HG02759 (cell line): ENCODE measurements at regions not wholly inside any gene's neighbourhood (a gene's known extent, or its start where the extent isn't known, plus 50 kb on each side); places are given as distances from the start of the nearest gene placed in this dataset.
"Not testable (repeated sequence)": the region's sequence is repeated elsewhere in the genome, so short reads cannot be mapped to it uniquely, and the experiment has no call there.

Source experiments
- ATAC-seq: cut with Tn5 transposase; IDR thresholded peaks from one replicate; pipeline ENCODE4 v1.9.1; 2021; ENCODE audit warnings: mild to moderate bottlenecking, moderate library complexity; ENCODE audit not compliant: unreplicated experiment

DNA sequence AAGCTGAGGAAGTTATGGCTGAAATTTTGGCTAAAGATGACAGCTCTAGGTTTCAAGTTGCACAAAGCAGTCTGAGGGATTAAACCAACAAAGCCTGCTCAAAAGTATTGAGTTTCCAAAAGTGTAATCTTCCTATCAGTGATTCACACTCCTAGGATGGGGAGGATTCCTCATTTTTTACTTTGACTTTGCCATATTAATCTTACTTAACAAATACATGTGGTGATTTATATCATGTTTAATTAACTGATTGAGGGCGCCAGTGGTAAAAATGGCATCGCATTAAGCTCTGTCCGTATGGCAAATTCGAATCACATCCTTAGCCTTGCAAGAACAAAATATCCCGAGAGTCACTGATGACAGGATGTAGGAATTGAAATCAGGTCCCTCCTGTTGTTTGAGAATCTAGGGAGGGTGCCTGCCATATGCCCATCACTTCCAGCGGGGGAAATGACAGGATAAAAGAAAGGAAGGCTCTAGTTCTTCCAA is 78.1 kb upstream of the ETAA1 start:
- no peak for ATAC-seq

DNA sequence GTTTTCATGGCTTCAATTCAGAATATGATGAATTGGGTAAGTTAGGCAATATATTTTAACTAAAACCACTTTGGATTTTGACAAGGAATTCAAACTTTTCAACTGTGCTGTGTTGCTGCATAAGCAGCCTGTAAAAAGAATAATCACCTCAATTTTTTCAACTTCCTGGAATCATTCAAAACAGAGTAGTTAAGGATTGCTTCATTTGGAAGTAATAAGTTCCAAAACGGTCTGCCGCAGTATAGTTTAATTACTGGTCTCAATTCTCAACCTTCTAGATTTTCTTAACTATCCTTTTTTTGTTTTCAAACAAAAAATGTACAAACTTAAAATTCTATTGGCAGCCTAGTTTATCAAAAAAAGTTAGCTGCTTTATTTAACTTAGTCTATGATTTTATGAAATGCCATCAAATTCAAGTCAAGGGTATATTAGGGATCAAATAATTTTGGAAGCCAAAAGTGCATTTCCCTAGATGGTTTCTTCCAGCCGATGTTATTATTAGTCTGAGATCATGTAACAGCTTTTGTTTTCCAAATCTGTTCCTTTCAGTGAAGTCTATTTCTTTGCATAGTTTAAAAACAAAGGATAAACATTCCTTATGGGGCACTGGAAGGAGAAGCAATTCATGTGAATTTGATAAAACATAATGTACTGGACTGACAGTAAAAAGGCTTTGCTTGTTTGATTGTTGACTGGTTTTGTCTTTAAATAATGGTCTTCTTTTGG is 76.1 kb upstream of the ETAA1 start:
- ATAC-seq: no peak

DNA sequence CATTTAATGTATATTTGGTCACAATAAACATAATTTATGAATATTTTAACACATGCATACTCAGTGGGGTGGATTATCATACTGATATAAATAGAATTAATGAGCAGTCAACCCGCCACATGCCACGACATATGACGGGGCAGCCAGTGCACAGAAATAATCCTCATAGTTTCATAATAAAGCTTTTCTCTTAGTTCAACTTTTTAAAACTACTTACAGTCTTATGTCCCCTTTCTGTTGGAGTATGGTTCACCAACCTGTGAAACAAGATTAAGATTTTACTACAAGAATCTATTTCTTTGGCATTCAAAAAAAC is 75.6 kb upstream of the ETAA1 start:
- ATAC-seq: no peak

DNA sequence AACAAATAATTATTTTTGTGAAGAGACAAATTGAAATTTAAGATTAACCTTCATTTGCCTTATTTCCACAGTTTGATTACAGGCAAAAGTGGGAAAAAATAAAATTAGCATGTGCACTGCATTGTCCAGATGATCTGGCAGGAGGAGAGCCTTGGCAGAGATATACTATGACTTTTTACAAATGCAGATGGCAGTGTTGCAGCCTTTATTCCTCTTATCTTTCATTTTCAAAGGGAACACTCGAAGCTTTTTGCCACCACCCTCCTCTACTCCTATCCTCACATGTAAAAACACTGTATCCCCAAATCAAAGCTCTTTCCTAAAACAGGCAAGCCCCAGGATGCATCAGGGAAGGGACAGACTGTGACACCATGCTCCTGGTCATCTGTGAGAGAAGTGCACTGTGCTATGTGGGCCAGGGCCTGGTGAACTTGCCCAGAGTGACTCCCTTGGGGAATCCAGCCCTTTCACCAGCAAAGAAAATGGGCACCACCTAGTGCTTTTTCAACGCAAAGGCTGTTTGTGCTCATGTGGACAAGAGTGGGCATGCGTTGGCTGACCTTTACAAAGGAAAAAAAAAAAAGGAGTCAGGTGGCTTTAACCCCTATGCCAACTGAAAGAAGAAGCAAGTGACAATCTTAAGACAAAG is 74.7 kb upstream of the ETAA1 start:
- no peak for ATAC-seq

DNA sequence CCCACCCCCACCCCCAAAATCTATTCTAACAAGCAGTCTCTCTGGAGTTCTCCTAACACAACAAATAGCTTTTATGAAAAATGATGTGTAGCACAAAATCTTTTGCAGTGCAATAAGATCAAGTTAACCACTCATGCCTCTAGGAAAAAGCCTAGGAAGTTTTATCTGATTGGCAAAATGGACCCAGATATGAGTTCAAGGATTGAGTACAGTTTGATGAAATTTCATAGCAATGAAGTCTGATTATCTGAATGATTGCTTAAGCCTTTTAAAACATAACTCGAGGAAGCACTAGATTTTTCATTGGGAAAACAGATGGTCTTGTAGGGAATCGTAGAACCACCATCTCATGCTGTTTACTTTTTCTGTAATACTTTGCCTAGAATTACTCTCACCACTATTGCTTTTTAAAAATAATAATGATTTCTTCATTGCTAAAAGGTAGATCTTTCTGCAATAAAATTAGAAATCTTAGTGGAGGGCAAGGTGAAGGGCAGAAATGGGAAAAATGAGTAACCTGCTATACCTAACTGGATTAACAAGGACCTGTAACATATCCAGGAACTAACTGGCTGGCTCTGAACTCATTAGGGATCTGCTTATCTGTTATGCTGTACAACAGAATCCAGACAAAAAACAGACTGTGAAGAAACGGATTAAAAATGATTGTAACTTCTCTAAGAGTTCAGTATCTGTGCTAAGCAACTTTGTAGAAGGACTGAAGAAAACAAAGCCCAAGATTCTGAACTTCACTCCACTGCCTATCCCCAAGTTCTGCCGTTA is 73.7 kb upstream of the ETAA1 start:
- ATAC-seq: no peak

DNA sequence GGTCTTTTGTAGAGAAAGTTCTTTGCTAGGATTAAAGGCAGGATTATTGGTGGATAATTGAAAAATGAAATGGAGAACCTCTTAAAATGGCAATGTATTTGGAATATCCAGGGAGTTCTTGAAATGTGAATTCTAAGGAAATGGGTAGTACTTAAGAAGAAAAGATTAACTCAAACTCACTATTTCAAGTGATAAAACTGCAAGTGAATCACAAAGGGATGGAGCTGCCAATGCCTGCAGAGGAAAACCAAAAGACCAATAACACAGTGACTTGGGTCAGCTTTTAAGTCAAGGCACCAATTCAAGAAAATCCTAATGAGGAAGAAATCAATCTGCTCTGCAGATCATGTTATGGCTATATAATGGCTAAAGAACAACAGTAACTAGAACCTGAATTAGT is 67.6 kb upstream of the ETAA1 start:
- ATAC-seq: no peak

DNA sequence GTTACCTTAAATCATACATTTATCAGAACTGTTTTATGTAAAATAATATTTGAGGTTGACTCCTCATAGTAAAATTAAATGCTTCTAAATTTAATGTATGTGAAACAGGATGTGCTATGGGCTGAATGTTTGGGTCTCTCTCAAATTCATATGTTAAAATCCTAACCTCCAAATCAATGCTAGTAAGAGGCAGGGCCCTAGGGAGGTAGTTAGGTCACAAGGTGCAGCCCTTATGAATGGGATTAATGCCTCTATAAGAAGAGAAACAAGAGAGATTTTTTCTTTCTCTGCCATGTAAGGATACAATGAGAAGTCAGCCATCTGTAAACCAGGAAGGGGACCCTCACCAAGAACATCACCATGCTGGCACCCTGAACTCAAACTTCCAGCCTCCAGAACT is 67.2 kb upstream of the ETAA1 start:
- no peak for ATAC-seq

DNA sequence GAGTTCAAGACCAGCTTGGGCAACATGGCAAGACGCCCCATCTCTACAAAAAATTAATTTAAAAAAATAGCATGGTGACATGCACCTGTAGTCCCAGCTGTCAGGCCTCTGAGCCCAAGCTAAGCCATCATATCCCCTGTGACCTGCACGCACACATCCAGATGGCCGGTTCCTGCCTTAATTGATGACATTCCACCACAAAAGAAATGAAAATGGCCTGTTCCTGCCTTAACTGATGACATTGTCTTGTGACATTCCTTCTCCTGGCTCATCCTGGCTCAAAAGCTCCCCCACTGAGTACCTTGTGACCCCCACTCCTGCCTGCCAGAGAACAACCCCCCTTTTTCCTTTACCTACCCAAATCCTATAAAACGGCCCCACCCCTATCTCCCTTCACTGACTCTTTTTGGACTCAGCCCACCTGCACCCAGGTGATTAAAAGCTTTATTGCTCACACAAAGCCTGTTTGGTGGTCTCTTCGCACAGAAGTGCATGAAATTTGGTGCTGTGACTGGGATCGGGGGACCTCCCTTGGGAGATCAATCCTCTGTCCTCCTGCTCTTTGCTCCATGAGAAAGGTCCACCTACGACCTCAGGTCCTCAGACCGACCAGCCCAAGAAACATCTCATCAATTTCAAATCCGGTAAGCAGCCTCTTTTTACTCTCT is 65.6 kb upstream of the ETAA1 start:
- not testable (repeated sequence) for ATAC-seq

DNA sequence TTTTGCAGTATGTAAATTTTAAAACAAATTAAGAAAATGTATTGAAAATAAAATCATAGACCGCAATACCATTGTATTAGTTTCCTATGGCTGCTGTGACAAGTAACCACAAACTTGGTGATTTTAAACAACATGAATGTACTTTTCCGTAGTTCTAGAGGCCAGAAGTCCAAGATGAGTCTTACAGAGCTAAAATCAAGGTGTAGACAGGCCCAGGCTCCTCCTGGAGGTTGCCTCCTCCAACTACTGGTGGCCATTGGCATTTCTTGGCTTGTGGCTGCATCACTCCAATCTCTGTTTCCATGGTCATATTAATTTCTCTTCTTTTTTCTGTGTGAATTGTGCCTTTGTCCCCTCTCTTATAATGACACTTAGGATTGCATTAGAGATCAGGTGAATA is 59.2 kb upstream of the ETAA1 start:
- no peak for ATAC-seq

DNA sequence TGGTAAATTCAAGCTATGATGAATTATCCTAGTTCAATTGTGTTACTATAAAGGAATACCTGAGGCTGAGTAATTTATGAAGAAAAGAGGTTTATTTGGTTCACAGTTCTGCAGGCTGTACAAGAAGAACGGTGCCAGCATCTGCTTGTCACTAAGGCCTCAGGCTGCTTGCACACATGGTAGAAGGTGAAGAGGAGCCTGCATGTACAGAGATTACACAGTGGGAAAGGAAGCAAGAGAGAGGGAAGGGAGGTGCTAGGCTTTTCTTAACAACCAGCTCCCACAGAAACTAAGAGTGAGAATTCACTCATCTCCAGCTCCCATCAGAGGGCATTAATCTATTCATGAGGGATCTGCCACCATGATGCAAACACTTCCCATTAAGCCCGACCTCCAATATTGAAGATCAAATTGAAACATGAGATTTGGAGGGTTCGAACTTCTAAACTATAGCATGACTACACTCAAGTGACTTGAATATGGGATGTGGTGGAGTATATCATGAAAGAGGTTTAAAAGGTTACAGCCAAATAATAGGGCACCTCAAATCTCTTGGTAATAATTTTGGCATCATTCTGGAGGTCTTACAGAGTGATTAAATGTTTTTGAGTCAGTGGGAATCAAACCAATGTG is 58.4 kb upstream of the ETAA1 start:
- ATAC-seq: no peak

DNA sequence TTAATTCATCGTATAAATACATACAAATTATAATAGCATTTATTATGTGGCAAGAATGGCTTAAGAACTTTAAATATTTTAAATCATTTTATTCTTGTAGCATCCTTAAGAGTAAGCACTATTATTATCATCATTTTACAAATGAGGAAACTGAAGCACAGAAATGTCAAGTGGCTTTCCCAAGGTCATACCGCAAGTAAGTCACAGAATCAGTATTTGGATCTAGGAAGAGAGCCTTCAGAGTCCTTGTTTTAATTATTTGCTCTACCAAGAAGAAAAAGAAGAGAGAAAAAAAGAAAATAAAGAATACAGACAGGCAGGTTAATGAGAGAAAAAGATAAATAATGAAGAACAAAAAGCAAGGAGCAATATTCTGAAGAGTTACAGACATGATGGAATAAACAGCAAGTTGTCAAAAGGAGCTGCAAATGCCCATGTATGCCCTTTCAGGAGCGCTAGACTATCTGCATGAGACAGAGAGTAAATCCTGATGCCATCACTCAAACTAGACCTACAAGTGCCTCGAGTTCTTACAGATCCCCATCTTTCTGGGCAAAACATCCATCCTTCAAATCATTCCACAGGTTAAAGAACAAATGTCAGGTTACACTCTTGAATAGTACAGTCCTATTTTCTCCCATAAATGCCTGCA is 57.8 kb upstream of the ETAA1 start:
- no peak for ATAC-seq

DNA sequence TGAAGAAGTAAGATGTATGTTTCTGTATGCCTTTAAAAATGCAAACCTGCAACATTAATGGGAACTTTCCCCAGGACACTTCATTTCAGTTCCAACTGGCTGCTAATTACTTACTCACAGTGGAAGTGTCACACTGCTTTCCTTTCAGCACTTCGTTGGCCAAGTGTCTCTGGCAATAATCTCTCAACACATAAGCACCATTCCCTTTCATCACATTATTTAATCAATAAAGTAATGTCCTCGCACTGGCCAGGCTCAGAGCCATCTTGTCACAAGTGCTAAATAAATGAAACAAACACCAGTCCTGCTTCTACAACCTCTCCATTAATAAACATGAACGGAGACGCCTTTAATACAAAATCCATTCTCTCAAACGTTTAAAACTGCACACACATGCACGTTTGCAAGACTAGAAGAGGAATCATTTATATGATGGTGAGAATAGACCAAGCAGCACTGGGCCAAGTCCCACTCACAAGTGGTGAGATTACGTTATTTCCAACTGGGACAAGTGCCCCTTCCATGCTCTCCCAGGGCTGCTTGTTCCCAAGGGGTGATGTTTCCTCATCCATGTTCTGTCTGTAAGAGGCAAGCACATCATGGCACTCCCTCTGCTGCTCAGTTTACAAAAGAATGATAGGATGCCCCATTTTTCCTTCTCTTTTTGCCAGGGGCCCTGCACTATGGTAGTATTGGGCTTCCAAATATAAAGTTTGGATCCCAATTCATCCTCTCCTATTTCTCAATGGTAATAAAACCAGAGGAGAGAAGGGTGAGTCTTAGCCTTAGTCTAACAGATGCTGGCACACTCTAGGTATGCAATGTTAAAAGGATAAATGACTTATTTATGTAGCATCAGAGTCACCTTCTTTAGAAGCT is 56.8 kb upstream of the ETAA1 start:
- ATAC-seq: no peak

DNA sequence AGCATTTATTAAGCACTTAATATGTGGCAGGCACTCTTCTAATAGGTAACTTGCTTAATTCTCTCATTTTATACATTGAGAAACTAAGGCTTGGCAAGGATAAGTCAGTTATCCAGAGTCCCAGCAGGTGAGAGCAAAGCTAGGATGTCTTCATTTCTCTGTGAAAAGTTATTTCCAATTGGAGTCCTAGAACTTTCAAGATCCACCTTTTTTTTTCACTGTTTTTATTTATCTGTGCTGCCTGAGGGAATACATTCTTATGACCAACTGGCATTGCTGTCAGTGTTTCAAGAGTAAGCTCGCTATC is 56.2 kb upstream of the ETAA1 start:
- ATAC-seq: no peak

DNA sequence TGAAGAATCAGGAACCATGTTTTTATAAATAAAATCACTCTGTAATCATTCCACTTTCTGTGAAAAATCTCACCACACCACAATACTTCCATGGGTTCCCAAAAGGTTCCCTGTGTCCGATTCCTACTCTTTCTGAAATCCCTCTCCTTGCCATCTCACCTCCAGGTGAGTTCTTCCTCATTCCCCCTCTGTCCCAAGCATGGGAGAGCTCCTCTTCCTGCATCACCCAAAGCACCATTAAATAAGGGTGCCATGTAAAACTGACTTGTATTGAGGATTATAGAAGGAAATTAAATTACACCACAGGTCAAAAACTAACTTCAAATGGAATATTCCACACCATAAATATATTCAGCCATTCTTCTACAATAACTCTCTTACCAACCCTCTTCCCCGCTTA is 55.8 kb upstream of the ETAA1 start:
- no peak for ATAC-seq

DNA sequence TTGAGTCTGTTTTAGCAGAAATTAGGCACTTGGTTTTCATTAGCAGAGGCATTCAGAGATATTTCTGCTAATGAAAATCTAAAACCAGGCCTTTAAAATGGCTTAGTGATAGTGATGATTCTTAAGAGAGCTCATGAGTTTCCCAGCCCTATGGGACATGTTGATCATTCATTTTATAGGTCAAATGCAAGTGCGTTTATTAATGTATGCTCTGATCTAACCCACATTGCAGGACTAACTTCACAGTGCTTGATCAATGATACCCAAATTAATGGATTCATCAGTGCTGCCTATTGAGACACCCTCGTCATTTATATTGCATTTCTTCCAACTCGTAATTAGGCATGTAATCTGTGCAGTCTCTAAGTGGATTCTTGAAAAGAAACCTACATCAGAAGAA is 54.7 kb upstream of the ETAA1 start:
- no peak for ATAC-seq

DNA sequence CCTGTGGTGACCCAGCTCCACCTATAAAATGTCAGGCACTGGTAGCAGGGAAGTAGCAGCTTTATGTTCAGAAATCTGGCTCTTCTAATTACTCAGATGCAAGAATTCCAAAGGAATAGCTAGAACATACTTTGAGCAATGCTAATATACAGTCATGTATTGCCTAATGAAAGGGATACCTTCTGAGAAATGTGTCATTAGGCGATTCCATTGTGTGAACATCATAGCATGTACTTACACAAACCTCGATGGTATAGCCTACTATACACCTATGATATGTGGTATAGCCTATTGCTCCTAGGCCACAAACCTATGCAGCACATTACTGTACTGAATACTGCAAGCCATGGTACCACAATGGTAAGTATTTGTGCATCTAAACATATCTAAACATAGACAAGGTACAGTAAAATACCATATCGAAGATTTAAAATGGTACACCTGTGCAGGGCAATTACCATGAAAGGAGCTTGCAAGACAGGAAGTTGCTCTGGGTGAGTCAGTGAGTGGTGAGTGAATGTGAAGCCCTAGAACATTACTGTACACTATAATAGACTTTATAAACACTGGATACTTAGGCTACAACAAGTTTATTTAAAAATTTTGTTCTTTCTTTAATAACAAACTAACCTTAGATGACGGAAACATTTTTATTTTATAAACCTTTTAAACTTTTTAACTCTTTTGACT is 50.3 kb upstream of the ETAA1 start:
- ATAC-seq: no peak
